HG02870 (cell line): ENCODE measurements at regions not wholly inside any gene's neighbourhood (a gene's known extent, or its start where the extent isn't known, plus 50 kb on each side); places are given as distances from the start of the nearest gene placed in this dataset.

ENCODE experiments used
- ATAC-seq: cut with Tn5 transposase; IDR thresholded peaks from one replicate; pipeline ENCODE4 v1.9.1; 2021; ENCODE audit warnings: mild to moderate bottlenecking, moderate library complexity; ENCODE audit not compliant: unreplicated experiment

GRCh38 chr11:8740129-8740528 is 57.5 kb downstream of the RPL27A start:
- no peak for ATAC-seq

GRCh38 chr11:8744423-8744822 is 61.8 kb downstream of the RPL27A start:
- no peak for ATAC-seq

GRCh38 chr11:8745431-8746253 is 63.0 kb downstream of the RPL27A start:
- no peak for ATAC-seq

GRCh38 chr11:8746331-8746974 is 63.9 kb downstream of the RPL27A start:
- ATAC-seq = no peak

GRCh38 chr11:8747173-8747572 is 64.6 kb downstream of the RPL27A start:
- ATAC-seq = no peak

- ATAC-seq = no peak
Observed at GRCh38 chr11:8748317-8748716, 65.7 kb downstream of the RPL27A start.

GRCh38 chr11:8749202-8749601 is 66.6 kb downstream of the RPL27A start:
- no peak for ATAC-seq

GRCh38 chr11:8754241-8754640 is 71.6 kb downstream of the RPL27A start:
- no peak for ATAC-seq

GRCh38 chr11:8756201-8756600 is 73.6 kb downstream of the RPL27A start:
- no peak for ATAC-seq

GRCh38 chr11:8757047-8757446 is 74.5 kb downstream of the RPL27A start:
- ATAC-seq = no peak

- ATAC-seq = no peak
Observed at GRCh38 chr11:8757533-8757932, 74.9 kb downstream of the RPL27A start.

GRCh38 chr11:8758619-8759169 is 76.1 kb downstream of the RPL27A start:
- no peak for ATAC-seq

GRCh38 chr11:8759634-8760033 is 77.0 kb downstream of the RPL27A start:
- no peak for ATAC-seq

GRCh38 chr11:8760896-8761295 is 78.3 kb downstream of the RPL27A start:
- ATAC-seq = no peak

GRCh38 chr11:8763070-8763685 is 80.6 kb downstream of the RPL27A start:
- ATAC-seq = no peak

- no peak for ATAC-seq
Observed at GRCh38 chr11:8765294-8765693, 82.7 kb downstream of the RPL27A start.

GRCh38 chr11:8766043-8766987 is 83.7 kb downstream of the RPL27A start:
- ATAC-seq = no peak

GRCh38 chr11:8766988-8767374 is 84.4 kb downstream of the RPL27A start:
- ATAC-seq = no peak

- no peak for ATAC-seq
Observed at GRCh38 chr11:8767466-8768142, 85.0 kb downstream of the RPL27A start.
